HG02885 (cell line): ENCODE measurements at regions not wholly inside any gene's neighbourhood (a gene's known extent, or its start where the extent isn't known, plus 50 kb on each side); places are given as distances from the start of the nearest gene placed in this dataset.
"Not testable (repeated sequence)": the region's sequence is repeated elsewhere in the genome, so short reads cannot be mapped to it uniquely, and the experiment has no call there.

Experiments
- ATAC-seq: cut with Tn5 transposase; IDR thresholded peaks from one replicate; pipeline ENCODE4 v1.9.1; 2021; ENCODE audit warnings: mild to moderate bottlenecking; ENCODE audit not compliant: unreplicated experiment, poor library complexity

DNA sequence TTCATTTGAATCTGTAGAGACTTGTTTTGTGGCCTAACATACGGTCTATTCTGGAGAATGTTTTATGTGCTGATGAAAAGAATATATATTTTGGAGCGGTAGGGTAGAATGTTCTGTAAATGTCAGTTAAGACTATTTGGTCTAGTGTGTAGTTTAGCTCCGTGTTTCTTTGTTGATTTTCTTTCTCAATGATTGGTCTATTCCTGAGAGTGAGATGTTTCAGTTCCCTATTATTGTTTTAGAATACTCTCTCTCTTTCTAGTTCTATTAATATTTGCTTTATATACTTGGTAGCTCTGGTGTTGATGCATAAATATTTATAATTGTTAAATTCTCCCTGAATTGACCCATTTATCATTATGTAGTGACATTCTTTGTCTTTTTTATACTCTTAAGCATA lies 236.5 kb downstream of the GLUD2 start:
- no peak for ATAC-seq

DNA sequence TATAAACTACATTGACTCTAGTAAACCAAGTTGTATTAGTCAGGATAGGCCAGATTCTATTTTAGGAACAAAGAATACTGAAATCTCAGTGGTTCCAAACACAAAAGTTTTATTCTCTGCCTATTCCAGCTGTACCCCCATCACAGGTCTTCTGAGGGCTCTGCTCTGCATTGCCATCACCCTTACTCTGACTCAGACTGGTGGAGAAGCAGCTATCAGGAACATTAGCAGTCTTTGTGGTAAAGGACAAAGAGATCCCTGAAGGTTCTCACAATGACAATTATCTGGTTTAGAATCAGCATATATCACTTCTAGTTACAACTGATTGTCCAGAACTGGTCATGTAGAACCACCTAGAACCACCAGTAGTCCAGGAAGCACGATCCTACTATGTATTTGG lies 251.1 kb downstream of the GLUD2 start:
- ATAC-seq: no peak

DNA sequence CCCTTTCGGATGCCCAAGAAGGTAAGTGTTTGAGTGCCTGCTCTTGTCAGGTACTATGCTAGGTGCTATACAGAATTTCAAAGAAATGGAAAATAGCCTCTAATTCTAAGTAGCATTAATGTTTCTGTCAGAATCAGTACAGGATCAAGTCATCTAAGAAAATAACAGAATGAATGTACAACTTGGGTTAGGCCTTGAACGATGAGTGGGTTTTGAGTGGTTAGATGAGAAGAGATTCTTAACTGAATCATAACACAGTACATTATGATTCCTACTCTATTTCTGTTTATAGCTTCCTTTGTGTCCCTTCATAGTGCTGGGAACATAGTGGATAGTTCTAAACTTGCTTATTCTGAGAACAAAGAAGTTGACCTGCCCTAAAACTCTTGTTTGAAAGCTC lies 253.9 kb downstream of the GLUD2 start:
- no peak for ATAC-seq

DNA sequence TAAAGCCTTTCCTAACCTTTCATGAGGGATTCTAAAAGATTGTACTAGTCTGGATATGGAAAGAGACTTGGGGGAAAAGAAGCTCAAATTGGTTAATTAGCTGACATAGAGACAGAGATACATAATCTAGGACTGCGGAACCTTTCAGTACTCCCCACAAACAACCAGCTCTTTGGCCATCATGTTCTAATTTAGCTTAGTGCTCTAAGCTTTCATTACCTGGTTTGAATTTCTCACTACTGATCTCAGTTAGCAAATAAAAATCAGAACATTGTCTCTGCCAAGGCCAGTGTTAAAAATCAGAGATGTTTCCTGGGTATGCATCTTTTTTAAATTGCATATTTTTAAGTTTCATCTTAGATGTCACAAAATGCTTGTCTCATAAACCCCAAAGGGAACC lies 254.4 kb downstream of the GLUD2 start:
- no peak for ATAC-seq

DNA sequence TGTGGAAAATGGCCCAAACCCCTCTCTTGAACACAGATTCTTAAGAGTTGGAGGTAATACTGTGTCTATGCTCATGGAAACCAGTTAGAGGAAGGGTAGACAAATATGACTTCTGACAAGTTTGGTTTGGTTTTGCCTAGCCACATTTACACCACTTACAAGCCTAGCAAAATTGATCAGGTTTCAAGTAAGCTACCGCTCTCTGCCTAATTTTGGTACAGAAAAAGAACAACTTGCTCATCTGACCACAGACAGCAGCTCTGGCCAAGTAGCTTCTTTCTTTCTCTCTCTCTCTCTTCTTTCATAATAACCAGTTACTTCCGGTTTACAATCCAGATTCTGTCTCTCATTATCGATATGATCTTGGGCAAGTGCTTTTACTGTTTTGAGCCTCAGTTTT lies 260.0 kb downstream of the GLUD2 start:
- ATAC-seq: peak; percentile 80

DNA sequence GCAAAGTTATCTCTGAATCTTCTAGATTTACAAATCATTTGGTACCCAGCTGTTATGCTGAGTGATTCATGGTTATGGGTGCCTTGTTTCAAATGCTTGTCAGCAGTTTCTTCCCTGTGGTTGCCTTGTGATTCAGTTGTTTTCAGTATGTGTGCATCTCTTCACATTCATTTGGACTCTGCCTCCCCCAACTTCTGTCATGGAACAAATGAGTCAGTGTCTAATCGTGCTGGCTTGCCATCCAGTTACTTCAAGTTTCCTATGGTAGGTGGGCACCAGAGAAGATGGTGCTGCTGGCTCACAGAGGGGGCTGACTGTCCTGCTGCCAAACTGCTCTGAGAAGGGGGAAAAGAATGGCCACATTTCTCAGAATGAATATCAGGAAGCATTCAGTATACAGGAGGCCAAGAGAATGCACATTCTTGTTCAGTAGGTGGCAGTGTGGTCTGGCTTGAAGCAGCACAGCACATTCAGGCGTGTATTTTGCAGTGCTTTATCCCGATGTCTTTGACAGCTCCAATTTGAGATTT lies 260.9 kb downstream of the GLUD2 start:
- peak; percentile 69 for ATAC-seq

DNA sequence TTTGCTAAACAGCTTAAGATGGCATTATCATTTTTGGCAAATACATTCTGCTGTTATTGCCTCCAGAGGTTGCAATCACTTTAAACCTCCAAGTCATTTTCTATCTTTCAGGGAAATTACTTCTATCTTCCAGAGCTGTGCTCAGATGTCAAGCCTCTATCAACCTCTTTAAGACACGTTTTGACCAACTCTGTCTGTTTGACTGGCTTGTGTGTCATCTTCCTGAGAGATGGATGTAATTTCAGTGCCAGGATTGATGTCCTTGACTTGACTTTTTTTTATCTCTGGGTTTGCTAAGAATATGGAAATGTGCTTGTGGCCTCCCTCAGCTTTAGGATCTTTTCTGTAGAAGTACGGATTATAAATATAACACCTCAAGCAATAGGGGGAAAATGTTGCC lies 263.4 kb downstream of the GLUD2 start:
- ATAC-seq: no peak

DNA sequence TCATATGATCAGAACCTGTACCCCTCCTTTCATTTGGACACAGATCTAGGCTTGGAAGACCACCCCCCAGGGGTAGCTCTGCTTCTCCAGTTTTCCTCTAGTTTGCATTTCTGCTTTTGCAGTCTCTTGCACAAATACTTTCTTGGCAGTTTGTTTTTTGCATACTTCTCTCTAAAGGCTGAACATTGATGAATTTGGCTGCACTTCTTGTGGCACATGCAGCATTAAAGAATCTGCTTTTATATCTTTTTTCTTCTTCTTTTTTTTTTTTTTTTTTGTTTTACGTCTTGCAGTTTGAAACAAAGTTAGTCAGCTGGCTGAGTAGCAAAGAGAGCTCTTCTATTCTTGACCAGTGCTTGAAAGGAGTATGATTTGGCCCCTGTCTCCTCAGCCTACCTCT lies 273.0 kb downstream of the GLUD2 start:
- ATAC-seq: no peak

DNA sequence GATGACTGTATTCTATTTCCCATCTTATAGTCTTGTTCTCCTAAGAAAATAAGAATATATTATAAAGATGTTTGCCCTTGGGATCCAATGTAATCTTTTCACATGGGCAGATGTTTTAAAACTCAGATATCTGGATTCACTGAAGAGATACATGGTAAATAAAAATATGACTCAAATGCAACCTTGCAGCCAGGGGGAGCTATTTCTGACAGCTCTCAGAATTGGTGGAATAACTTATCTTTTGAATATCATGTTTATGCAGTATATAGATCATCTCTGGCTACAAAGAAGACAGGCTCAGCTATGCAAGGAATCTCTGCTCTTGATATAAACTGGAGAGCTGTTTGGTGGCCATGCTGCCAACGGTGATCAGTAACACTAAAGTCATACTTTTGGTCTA lies 274.7 kb downstream of the GLUD2 start:
- no peak for ATAC-seq

DNA sequence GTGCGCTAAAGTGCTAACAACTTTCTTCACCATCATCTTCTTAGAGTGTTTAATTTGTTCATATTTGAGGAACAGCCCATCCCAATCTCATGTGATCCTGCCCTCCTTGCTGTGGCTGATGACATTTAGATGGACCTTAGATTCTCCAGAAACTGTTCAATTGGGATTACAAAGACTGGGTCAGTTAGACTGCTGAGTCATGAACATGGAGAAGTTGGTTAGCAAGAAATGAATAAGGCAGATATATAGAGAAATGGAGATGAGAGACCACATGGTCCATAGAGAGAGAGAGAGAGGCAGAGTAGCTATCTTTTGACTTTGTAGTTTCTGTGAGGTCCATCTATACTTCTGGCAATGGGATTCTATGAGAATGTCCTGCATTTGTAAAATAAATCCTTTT lies 275.9 kb downstream of the GLUD2 start:
- no peak for ATAC-seq

DNA sequence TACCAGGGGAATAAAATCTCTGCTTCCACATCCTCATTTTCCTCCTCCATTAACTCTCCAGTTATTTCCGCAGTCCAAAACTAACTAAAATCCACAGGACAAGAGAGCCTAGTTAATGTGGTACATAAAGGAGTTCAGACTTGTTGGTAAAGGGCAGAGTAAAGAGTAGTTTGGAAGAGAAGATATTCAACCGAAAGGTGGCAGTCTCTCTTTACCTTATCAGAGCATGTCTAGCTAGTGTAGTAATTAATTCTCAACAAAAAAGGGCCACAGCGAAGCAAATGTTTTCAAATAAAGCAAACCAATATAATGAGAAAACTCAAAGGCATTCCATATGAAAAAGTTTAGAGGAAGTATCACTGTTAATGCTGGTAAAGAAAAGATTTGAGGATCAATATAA lies 286.5 kb downstream of the GLUD2 start:
- ATAC-seq: peak; percentile 52

DNA sequence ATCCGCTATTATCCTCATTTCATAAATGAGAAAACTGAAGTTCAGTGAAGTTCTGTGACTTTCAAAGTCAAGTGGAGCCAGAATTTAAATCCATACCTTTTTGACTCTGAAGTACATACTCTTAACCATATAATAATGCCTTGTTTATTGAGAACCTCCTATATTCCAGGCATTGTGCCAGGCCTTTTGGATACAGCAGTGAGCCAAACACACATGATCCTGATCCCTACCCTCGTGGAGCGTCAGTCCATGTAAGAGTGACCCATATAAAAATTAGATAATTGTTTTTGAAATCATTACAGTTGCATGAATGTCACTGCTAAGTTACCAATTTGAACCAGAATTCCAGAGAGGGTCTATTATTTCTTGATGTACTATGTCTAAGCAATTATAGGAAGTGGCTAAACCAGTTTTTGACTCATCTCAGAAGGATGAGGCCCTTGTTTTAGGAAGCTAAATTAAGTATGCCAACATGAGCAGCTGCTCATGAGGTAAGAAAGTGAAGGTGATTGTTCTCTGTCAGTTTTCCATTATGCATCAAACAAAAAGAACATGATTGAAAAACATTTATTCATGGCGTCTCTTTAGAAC lies 289.5 kb downstream of the GLUD2 start:
- no peak for ATAC-seq

DNA sequence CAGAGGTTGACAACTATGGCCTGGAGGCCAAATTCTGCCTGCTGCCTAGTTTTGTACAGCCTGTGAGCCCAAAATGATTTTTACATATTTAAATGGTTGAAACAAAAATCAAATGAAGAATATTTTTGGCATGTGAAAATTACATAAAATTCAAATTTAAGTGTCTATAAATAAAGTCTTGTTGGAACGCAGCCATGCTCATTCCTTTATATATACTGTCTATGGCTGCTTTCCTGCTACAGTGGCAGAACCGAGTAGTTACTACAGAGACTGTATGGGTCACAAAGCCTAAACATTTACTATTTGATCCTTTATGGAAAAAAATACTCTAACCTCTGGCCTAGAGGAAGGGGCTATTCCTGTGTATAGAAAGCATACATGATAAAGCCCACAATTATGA lies 290.4 kb downstream of the GLUD2 start:
- no peak for ATAC-seq

DNA sequence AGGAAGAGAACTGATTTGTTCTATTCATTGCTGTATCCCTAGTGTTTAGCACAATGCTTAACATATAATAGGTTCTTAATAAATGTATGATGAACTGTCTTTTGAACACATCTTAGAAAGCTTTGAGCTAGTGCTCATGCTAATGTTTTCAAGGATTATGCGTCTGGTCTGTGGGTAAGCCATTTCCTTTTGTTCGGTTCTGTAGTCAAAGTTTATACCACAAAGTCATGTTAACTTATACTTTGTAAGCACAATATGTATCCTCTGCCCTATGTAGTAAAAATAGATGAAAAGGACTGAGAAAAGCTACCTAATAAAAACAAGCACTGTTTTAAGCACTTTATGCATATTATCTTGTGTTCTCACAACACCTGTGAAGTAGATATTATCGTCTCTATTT lies 301.9 kb downstream of the GLUD2 start:
- ATAC-seq: no peak

DNA sequence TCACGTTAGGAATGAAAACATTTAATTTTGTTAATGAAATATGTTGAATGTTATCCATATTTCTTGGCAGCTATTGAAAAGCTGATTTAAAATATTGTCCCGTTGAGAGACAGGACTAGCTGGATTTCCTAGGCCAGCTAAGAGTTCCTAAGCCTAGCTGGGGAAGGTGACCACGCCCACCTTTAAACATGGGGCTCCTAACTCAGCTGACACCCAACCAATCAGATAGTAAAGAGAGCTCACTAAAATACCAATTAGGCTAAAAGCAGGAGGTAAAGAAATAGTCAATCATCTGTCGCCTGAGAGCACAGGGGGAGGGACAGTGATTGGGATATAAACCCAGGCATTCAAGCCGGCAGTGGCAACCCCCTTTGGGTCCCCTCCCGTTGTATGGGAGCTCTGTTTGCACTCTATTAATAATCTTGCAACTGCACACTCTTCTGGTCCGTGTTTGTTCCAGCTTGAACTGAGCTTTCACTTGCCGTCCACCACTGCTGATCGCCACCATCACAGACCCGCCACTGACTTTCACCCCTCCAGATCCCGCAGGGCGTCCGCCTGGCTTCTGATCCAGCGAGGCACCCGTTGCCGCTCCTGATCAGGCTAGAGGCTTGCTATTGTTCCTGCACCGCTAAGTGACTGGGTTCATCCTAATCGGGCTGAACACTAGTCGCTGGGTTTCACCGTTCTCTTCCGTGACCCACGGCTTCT lies 308.9 kb downstream of the GLUD2 start:
- no peak for ATAC-seq

DNA sequence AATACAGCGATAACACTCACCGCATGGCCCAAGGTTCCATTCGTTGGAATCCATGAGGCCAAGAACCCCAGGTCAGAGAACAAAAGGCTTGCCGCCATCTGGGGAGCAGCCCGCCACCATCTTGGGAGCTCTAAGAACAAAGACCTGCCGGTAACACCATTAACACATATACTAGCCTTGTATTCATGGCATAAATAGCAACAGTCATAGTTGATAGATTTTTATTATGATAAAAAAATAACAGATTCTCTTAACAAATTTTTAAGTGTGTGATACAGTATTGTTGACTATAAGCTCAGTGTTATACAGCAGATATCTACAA lies 309.4 kb downstream of the GLUD2 start:
- no peak for ATAC-seq

DNA sequence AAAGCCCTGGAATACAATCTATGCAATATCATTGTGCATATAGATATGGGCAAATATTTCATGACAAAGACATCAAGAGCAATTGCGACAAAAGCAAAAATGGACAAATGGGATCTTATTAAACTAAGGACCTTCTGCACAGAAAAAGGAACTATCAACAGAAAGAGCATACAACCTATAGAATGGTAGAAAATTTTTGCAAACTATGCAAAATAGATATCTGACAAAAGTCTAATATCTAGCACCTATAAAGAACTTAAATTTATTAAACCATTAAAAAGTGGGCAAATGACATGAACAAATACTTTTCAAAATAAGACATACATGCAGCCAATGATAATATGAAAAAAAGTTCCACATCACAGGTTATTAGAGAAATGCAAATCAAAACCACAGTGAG lies 312.9 kb downstream of the GLUD2 start:
- no peak for ATAC-seq

DNA sequence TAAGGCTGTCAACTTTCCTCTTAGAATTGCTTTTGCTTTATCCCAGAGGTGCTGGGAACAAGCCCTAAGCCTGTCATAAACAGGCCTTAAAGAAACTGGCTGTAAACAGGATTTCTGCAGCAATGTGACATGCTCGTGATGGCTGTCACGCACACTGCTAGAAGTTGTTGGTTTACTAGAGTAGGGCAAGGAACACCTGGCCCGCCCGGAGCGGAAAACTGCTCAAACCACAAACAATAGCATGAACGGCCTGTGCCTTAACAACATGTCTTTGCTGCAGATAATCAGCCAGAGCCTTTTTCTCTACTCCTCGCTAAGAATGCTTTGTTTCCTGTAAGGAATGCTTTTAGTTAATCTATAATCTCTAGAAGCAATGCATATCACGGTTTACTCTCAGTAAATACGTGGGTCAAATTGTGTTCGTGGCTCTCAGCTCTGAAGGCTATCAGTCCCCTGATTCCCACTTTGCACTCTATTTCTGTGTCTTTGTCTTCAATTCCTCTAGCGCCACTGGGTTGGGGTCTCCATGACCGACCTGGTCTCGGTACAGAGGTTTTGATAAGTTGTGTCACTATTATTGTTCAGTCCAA lies 318.3 kb downstream of the GLUD2 start:
- ATAC-seq: no peak

DNA sequence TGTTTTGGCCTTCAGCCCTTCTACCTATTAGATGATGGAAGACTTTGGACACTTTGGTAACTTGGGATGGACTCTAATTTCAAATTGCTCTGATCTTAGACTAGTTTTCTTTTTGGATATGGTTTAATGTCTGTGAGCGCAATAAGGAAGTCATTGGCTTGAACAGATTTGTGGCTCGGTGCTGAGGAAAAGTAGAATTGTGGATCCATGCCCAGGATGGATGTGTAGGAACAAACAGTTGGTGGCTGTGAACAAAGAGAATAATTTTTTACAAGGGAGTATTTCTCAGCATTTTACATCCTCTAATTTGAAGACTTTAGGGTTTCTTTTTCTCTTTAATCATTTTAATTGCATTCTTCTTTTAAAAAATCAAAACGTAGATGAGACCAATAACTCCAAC lies 327.1 kb downstream of the GLUD2 start:
- ATAC-seq: no peak

DNA sequence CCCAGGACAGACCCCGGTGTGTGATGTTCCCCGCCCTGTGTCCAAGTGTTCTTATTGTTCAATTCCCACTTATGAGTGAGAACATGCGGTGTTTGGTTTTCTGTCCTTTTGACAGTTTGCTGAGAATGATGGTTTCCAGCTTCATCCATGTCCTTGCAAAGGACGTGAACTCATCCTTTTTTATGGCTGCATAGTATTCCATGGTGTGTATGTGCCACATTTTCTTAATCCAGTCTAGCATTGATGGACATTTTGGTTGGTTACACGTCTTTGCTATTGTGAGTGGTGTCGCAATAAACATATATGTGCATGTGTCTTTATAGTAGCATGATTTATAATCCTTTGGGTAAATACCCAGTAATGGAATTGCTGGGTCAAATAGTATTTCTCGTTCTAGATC lies 334.5 kb downstream of the GLUD2 start:
- ATAC-seq: not testable (repeated sequence)

DNA sequence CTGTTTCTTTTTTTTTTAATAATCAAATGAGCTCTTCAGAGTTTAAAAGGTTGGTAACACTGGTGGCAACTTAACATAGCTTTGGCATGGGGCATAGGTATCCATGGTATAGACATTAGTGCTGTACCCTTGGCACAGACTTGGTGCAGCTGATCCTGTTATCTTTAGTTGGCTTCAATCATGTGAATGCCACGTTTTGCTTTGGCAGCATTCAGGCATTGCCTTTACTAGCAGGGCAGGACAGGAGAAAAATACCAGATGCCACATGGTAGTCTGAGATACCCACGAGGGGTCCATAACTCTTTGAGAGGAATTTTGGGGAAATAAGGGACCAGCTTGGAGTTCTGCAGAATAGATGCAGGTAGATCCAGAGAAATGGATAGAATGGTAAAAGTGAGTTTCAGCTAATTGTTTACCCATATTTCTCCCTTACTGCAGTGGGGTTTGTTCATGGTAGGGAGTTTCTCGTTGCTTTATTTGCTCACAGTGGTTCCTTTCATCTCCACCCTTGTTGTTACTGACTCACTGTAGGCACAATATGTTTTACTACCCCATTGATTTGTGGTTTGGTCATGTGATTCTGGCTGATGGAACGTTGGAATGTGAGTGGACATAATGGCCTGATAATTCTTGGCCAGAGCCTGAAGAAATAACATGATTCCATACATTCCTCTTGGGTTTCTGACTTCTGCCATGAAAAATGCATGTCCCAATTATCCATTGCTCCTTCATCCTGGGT lies 342.7 kb downstream of the GLUD2 start:
- ATAC-seq: no peak
